Loucy (cell line): ENCODE measurements at regions not wholly inside any gene's neighbourhood (a gene's known extent, or its start where the extent isn't known, plus 50 kb on each side); places are given as distances from the start of the nearest gene placed in this dataset.

Source experiments
- EZH2phosphoT487 ChIP-seq: fragments of 200-600 bp; IDR thresholded peaks from 2 replicates; pipeline ENCODE4 v1.6.1; 2018; ENCODE audit warnings: antibody characterized with exemption, mild to moderate bottlenecking, moderate library complexity, borderline replicate concordance
- TF ChIP-seq, protein P1 (sequence below): fragments of 200-600 bp; sonication (generic); conservative IDR thresholded peaks from 2 replicates; pipeline ENCODE4 v1.5.1; 2014; ENCODE audit warnings: mild to moderate bottlenecking, antibody characterized with exemption, low read length

DNA sequence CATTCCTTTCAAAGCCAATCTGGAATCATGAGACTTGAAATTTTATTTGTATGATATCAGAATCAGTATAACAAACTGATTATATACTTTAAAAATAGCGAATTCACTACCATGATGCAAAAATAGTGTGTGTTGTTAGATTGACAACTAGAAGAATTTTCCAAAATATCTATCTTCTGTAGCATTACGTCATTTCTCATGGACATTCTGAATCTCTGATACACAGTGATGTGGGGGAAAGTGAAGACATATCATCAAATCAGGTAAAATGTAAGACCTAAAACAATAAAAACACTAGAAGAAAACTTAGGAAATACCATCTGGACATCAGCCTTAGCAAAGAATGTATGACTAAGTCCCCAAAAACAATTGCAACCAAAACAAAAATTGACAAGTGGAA is 1292.0 kb upstream of the PCDH9 start:
- TF ChIP-seq, protein P1, sequence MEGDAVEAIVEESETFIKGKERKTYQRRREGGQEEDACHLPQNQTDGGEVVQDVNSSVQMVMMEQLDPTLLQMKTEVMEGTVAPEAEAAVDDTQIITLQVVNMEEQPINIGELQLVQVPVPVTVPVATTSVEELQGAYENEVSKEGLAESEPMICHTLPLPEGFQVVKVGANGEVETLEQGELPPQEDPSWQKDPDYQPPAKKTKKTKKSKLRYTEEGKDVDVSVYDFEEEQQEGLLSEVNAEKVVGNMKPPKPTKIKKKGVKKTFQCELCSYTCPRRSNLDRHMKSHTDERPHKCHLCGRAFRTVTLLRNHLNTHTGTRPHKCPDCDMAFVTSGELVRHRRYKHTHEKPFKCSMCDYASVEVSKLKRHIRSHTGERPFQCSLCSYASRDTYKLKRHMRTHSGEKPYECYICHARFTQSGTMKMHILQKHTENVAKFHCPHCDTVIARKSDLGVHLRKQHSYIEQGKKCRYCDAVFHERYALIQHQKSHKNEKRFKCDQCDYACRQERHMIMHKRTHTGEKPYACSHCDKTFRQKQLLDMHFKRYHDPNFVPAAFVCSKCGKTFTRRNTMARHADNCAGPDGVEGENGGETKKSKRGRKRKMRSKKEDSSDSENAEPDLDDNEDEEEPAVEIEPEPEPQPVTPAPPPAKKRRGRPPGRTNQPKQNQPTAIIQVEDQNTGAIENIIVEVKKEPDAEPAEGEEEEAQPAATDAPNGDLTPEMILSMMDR = no peak
- no peak for TF ChIP-seq EZH2phosphoT487
